PC-9 (cell line): ENCODE measurements at regions not wholly inside any gene's neighbourhood (a gene's known extent, or its start where the extent isn't known, plus 50 kb on each side); places are given as distances from the start of the nearest gene placed in this dataset.
A peak's percentile ranks its signal among the peaks of the same experiment; 100 is the strongest.

ENCODE experiments used
- BruUV-seq: library from RNA; stranded (reverse); fragments of 400-500 nt; replicated peaks from 2 replicates; lab custom pipeline; 2021; lab: Mats Ljungman, UMichigan
- CTCF ChIA-PET: fragments of 300-600 bp; sonication (Branson Sonifier 250); formaldehyde crosslinking; loops from one replicate; lab custom pipeline; 2022; ENCODE audit warnings: antibody characterized with exemption; lab: Charles Lee
- POLR2A ChIA-PET: fragments of 300-600 bp; sonication (Branson Sonifier 250); formaldehyde crosslinking; loops from one replicate; lab custom pipeline; 2022; ENCODE audit warnings: antibody characterized with exemption; ENCODE audit not compliant: unreplicated experiment; lab: Charles Lee
- DNase-seq, 2 experiments: peaks; one replicate each; pipeline versions ENCODE4 v3.0.0 to v3.0.0-alpha.2; 2015 to 2022; ENCODE audit warnings: mixed read lengths in 1 of 2
- H2AFZ ChIP-seq: fragments of 200-600 bp; sonication (generic); 2 replicates; pipeline ENCODE4 v1.8.1; 2017; ENCODE audit warnings: antibody characterized with exemption
- H3F3A ChIP-seq: fragments of 200-600 bp; sonication (generic); 2 replicates; pipeline ENCODE4 v1.8.1; 2017; ENCODE audit warnings: antibody characterized with exemption, mild to moderate bottlenecking, low read depth; ENCODE audit not compliant: insufficient read depth
- H3K27ac ChIP-seq: fragments of 200-600 bp; sonication (generic); 2 replicates; pipeline ENCODE4 v1.6.1; 2016; ENCODE audit warnings: mixed run types
- H3K27me3 ChIP-seq: fragments of 200-600 bp; sonication (generic); 2 replicates; pipeline ENCODE4 v1.6.1; 2016; ENCODE audit warnings: low read depth, mixed run types; ENCODE audit not compliant: insufficient read depth
- H3K36me3 ChIP-seq: fragments of 200-600 bp; sonication (generic); 2 replicates; pipeline ENCODE4 v1.6.1; 2016; ENCODE audit warnings: low read depth, mixed run types
- H3K4me1 ChIP-seq: fragments of 200-600 bp; sonication (generic); replicated peaks from 2 replicates; pipeline ENCODE4 v1.6.1; 2016; ENCODE audit warnings: mixed run types; ENCODE audit not compliant: insufficient read depth
- H3K4me2 ChIP-seq: fragments of 200-600 bp; sonication (generic); 2 replicates; pipeline ENCODE4 v1.6.1; 2017; ENCODE audit warnings: mixed run types
- H3K4me3 ChIP-seq: fragments of 200-600 bp; sonication (generic); 2 replicates; pipeline ENCODE4 v1.6.1; 2016; ENCODE audit warnings: mixed run types
- H3K79me2 ChIP-seq: fragments of 200-600 bp; sonication (generic); 2 replicates; pipeline ENCODE4 v1.6.1; 2017; ENCODE audit warnings: low read depth, mixed run types
- H3K9me2 ChIP-seq: fragments of 200-600 bp; sonication (generic); 2 replicates; pipeline ENCODE4 v1.8.1; 2017; ENCODE audit warnings: mild to moderate bottlenecking; ENCODE audit not compliant: insufficient read depth
- H3K9me3 ChIP-seq: fragments of 200-600 bp; sonication (generic); 2 replicates; pipeline ENCODE4 v1.8.1; 2016; ENCODE audit warnings: low read depth; ENCODE audit not compliant: insufficient read depth
- H4K20me1 ChIP-seq: fragments of 200-600 bp; sonication (generic); 2 replicates; pipeline ENCODE4 v1.8.1; 2017; ENCODE audit not compliant: insufficient read depth
- CTCF ChIP-seq: fragments of 200-600 bp; sonication (generic); conservative IDR thresholded peaks from 2 replicates; pipeline ENCODE4 v1.6.1; 2017; ENCODE audit warnings: mixed run types, antibody characterized with exemption, mild to moderate bottlenecking, moderate library complexity
- EZH2 ChIP-seq: fragments of 200-600 bp; sonication (generic); IDR thresholded peaks from 2 replicates; pipeline ENCODE4 v1.8.0; 2017; ENCODE audit warnings: antibody characterized with exemption, low read depth
- intact Hi-C: fragments of 100-400 bp; cut with micrococcal nuclease; formaldehyde crosslinking; loops from one replicate; pipeline ENCODE4 v1.10.0; 2022; ENCODE audit not compliant: unreplicated experiment

DNA sequence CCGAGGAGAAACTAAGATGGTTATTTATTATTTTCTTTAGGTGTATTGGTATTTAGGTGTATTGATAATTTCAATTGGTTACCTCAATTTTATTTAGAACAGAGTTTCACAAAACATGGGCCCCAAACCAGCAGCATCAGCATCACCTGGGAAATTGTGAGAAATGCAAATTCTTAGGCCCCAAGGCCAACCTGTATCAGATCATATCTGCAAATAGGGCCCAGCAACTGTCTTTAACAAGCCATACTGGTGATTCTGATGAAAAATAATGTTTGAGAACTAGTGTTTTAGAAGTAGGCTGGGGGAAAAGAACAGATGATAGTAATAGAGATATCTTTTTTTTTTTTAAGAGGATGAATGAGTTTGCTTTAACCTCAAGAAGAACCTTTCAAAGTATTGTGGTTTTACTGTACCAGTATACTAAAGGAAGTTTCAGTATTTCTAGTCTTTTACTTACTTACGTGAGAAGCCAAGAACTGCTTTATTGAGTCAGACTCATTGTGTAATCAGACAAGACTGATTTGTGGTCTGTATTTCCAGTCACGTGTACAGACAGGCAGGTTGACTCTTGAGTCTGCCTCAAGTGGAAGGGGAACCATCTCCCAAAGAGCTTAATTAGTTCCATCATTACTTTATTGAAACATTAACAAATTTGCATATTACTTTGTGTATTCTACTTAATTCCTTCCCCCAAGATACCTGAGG is 60.4 kb upstream of the GAREM1 start:
- Histone ChIP-seq H2AFZ (no peak overlapping the region), H3K4me3 (no peak overlapping the region), H3K27ac (0 out of 2 replicates have a peak overlapping the region, but pooled peaks have one; percentile 8), H3K79me2 (no peaks in the 10 kb centered on the region), H3K4me1 (no peaks in the 10 kb centered on the region; the same call in 1 of the 2 replicates), H3K36me3 (no peaks in the 10 kb centered on the region), H3K4me2 (no peak overlapping the region), H3F3A (no peaks in the 10 kb centered on the region), H3K9me2 (no peaks in the 10 kb centered on the region), H3K27me3 (no peaks in the 10 kb centered on the region), H4K20me1 (no peaks in the 10 kb centered on the region), H3K9me3 (no peaks in the 10 kb centered on the region)
- TF ChIP-seq CTCF (no peak), EZH2 (no peak)
- no TSS peak for BruUV-seq
- ChIA-PET CTCF (no interaction called here), POLR2A (no interaction called here)
- DNase-seq = peak in 1 of 2 experiments; percentile 73
- intact Hi-C loops = no loop called here

GRCh38 chr18:32529722-32530420 is 59.2 kb upstream of the GAREM1 start:
- Histone ChIP-seq H3K4me2 (no peak overlapping the region), H3F3A (no peaks in the 10 kb centered on the region), H3K9me2 (no peaks in the 10 kb centered on the region), H3K4me1 (no peaks in the 10 kb centered on the region; the same call in 1 of the 2 replicates), H3K79me2 (no peaks in the 10 kb centered on the region), H3K4me3 (no peak overlapping the region), H4K20me1 (no peaks in the 10 kb centered on the region), H3K27me3 (no peaks in the 10 kb centered on the region), H2AFZ (no peak overlapping the region), H3K27ac (no peak overlapping the region), H3K36me3 (no peaks in the 10 kb centered on the region), H3K9me3 (no peaks in the 10 kb centered on the region)
- TF ChIP-seq CTCF = no peak
- TF ChIP-seq EZH2 = no peak
- POLR2A ChIA-PET = no interaction called here
- CTCF ChIA-PET = no interaction called here
- intact Hi-C loops = no loop called here
- no peak for DNase-seq
- no TSS peak for BruUV-seq

DNA sequence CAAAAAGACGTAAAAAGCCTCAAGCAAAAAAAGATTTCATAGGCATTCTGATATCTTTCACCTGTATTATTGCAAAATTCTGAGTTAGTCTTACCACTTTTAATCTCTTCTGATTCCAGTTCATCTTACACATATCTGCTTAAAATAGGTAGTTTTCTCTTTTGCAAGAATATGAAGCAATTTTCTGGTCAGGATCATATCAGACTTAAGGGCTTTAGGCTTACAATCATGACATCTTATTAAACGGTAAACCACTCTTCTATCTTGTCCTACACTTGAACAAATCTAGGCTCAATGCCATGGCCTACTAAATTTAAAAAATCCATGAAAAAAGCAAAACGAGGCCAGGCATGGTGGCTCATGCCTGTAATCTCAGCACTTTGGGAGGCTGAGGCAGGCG is 50.1 kb upstream of the GAREM1 start:
- H4K20me1 ChIP-seq = no peaks in the 10 kb centered on the region
- no peak overlapping the region for H2AFZ ChIP-seq
- no peaks in the 10 kb centered on the region for H3K36me3 ChIP-seq
- H3K9me2 ChIP-seq = no peaks in the 10 kb centered on the region
- CTCF ChIA-PET = no interaction called here
- POLR2A ChIA-PET = no interaction called here
- H3K27me3 ChIP-seq = no peaks in the 10 kb centered on the region
- no peaks in the 10 kb centered on the region for H3F3A ChIP-seq
- no peak overlapping the region for H3K27ac ChIP-seq
- TF ChIP-seq EZH2 (no peak), CTCF (no peak)
- no peaks in the 10 kb centered on the region for H3K9me3 ChIP-seq
- no TSS peak for BruUV-seq
- no peaks in the 10 kb centered on the region for H3K79me2 ChIP-seq
- intact Hi-C loops = no loop called here
- no peak for DNase-seq
- H3K4me3 ChIP-seq = no peak overlapping the region
- H3K4me1 ChIP-seq = no peaks in the 10 kb centered on the region
- no peak overlapping the region for H3K4me2 ChIP-seq
